CD4-positive, alpha-beta T cell treated with Interleukin-17A for 4 hours (primary cell): ENCODE measurements at regions not wholly inside any gene's neighbourhood (a gene's known extent, or its start where the extent isn't known, plus 50 kb on each side); places are given as distances from the start of the nearest gene placed in this dataset.

Experiments used
- DNase-seq: peaks from one replicate; pipeline ENCODE4 v3.0.0-alpha.2; 2020; ENCODE audit warnings: mixed read lengths

DNA sequence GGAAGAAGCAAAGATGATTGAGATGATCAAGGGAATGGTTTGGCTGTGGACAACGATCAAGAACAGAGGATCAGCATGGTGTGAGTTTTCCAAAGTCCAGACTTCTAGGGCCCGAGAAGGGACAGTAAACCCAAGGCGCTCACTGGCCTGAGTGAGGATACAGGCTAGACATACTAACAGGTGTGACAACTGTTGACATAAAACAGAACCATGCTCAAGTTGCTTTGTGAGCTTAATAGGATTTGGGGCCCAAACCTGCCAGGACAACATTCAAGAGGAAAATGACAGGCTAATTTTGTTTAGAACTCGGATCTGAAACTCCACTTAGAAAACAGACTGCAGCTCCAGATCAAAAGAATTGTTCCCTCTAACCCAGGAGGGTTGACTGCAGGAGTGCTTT lies 68.1 kb upstream of the ACKR3 start:
- DNase-seq = no peak

DNA sequence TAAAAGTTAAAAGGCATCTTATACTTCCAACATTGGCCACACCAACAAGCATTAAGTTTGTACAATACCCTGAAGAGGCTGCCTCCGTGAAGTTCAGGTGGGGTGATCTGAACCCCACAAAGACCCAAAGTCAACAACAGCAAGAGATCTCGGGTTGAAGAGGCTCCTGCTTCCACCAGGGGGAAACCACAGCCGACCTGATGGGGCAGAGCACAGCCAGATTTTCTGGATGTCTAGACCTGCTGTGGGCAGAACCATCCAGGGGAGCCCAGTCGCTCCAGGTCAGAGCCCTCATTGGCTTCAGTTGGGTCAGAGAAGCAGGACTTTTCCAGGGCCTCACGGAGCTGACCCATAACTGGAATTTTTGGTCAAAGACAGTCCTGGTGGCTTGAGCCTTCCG lies 66.5 kb upstream of the ACKR3 start:
- DNase-seq = peak; percentile 8

- no peak for DNase-seq
Measured at GRCh38 chr2:236503583-236503982, 66.0 kb upstream of the ACKR3 start.

DNA sequence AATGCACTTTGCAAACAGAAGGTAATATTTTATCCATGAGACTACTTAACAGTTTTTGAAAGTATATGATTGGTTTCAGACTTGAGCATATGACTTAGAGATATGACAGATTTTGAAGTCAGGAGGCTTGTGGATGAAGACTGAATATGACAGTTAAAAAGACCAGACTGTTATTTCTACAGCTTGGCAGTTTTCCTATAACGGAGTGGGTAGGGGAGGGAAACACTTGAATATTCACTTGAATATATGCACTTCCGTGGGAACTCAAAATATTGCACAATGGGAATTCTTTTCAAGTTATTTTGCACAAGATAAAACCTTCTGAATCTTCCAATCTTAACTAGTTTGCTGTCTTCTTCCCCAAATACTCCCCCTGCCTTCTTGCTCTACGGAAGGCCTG lies 64.6 kb upstream of the ACKR3 start:
- no peak for DNase-seq

GRCh38 chr2:236505648-236506047 lies 64.0 kb upstream of the ACKR3 start:
- no peak for DNase-seq

- peak; percentile 70 for DNase-seq
Measured at GRCh38 chr2:236507393-236508085, 62.1 kb upstream of the ACKR3 start.

- DNase-seq = no peak
Measured at GRCh38 chr2:236508466-236508865, 61.2 kb upstream of the ACKR3 start.

- DNase-seq = no peak
Measured at GRCh38 chr2:236510034-236510433, 59.6 kb upstream of the ACKR3 start.

- DNase-seq = no peak
Measured at GRCh38 chr2:236511266-236511665, 58.4 kb upstream of the ACKR3 start.

GRCh38 chr2:236512267-236512666 lies 57.4 kb upstream of the ACKR3 start:
- no peak for DNase-seq

- peak; percentile 78 for DNase-seq
Measured at GRCh38 chr2:236512902-236513435, 56.7 kb upstream of the ACKR3 start.

- DNase-seq = no peak
Measured at GRCh38 chr2:236513956-236514355, 55.7 kb upstream of the ACKR3 start.

DNA sequence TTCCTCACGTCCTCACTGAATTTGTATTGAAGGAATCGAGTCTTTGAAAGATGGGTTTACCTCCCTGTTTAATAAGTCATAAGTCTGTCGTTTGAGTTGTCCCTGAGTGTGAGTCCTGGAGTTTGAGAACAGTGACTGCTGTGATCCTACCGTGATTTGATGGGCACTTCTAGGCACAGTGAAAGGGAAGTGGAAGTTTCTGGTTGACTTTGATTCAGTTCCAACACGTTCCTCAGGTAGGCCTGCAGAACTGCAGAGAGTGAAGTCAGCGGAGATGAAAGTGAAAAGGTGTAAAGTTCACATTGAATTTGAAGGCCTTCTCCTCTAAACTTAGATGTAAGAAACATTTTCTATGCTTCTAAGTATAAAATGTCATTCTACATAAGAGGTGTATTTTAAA lies 52.9 kb upstream of the ACKR3 start:
- DNase-seq = no peak

GRCh38 chr2:236517251-236518031 lies 52.2 kb upstream of the ACKR3 start:
- no peak for DNase-seq
